ENCODE measurements at regions not wholly inside any gene's neighbourhood (a gene's known extent, or its start where the extent isn't known, plus 50 kb on each side); places are given as distances from the start of the nearest gene placed in this dataset.

DNA sequence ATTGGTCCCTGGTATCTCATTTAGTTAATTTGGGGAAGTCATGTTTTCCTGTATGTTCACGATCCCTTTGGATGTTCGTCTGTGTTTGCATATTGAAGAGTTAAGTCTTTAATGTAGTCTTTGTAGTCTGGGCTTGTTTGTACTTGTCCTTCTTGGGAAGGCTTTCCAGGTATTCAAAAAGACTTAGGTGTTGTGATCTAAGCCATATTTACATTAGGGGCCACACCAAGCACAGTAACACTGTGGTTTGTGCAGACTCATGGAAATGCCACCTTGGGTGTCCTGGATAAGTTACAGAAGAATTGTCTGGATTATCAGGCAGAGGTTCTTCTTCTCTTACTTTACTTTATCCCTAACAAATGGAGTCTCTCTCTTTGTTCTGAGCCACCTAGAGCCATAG lies 380.3 kb downstream of the CCER1 start:
- no peak overlapping the region for H3K4me3 ChIP-seq (ENCODE audit: low read length)
- H3K9me3 ChIP-seq (ENCODE audit: control insufficient read depth, insufficient read depth, low read length) = no peaks in the 10 kb centered on the region
- H3K27ac ChIP-seq (ENCODE audit: low read depth, low read length) = no peak overlapping the region
- H3F3A ChIP-seq (ENCODE audit: control insufficient read depth, insufficient read depth) = no peaks in the 10 kb centered on the region
- no peaks in the 10 kb centered on the region for H3K36me3 ChIP-seq (ENCODE audit: control insufficient read depth, low read length)
- no peaks in the 10 kb centered on the region for H3K79me2 ChIP-seq (ENCODE audit: control insufficient read depth, low read length)
- H3K4me2 ChIP-seq (ENCODE audit: low read length) = no peak overlapping the region
- H3K27me3 ChIP-seq (ENCODE audit: control insufficient read depth, low read length) = no peaks in the 10 kb centered on the region
- no peaks in the 10 kb centered on the region for H4K20me1 ChIP-seq (ENCODE audit: control insufficient read depth, insufficient read depth, low read depth, low read length)
- H3K4me1 ChIP-seq (ENCODE audit: control insufficient read depth, low read length) = no peaks in the 10 kb centered on the region
- no peaks in the 10 kb centered on the region for H3K9me2 ChIP-seq (replicated peaks; ENCODE audit: control insufficient read depth, low read length)
- TF ChIP-seq EZH2phosphoT487 (IDR thresholded peaks at IDR 0.05; ENCODE audit: borderline replicate concordance, low read length) = no peak
- TF ChIP-seq, protein P1, sequence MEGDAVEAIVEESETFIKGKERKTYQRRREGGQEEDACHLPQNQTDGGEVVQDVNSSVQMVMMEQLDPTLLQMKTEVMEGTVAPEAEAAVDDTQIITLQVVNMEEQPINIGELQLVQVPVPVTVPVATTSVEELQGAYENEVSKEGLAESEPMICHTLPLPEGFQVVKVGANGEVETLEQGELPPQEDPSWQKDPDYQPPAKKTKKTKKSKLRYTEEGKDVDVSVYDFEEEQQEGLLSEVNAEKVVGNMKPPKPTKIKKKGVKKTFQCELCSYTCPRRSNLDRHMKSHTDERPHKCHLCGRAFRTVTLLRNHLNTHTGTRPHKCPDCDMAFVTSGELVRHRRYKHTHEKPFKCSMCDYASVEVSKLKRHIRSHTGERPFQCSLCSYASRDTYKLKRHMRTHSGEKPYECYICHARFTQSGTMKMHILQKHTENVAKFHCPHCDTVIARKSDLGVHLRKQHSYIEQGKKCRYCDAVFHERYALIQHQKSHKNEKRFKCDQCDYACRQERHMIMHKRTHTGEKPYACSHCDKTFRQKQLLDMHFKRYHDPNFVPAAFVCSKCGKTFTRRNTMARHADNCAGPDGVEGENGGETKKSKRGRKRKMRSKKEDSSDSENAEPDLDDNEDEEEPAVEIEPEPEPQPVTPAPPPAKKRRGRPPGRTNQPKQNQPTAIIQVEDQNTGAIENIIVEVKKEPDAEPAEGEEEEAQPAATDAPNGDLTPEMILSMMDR (IDR thresholded peaks at IDR 0.05; ENCODE audit: low read depth, low read length, poor library complexity, severe bottlenecking) = no peak

DNA sequence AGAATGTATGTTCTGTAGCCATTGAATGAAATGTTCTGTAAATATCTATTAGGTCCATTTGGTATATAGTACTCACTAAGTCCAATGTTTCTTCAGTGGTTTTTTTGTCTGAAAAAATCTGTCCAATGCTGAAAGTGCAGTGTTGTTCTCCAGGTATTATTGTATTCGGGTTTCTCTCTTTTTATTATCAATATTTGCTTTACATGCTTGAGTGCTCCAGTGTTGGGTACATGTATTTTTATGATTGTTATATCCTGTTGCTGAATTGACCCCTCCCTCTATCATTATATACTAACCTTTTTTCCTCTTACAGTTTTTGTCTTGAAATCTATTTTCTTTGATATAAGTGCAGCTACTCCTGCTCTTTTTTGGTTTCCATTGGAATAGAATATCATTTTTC lies 382.2 kb downstream of the CCER1 start:
- Histone ChIP-seq H3K79me2 (ENCODE audit: control insufficient read depth, low read length) (no peaks in the 10 kb centered on the region), H4K20me1 (ENCODE audit: control insufficient read depth, insufficient read depth, low read depth, low read length) (no peaks in the 10 kb centered on the region), H3K27ac (ENCODE audit: low read depth, low read length) (no peak overlapping the region), H3F3A (ENCODE audit: control insufficient read depth, insufficient read depth) (no peaks in the 10 kb centered on the region), H3K36me3 (ENCODE audit: control insufficient read depth, low read length) (no peaks in the 10 kb centered on the region), H3K27me3 (ENCODE audit: control insufficient read depth, low read length) (no peaks in the 10 kb centered on the region), H3K9me3 (ENCODE audit: control insufficient read depth, insufficient read depth, low read length) (no peaks in the 10 kb centered on the region), H3K4me2 (ENCODE audit: low read length) (no peak overlapping the region), H3K9me2 (replicated peaks; ENCODE audit: control insufficient read depth, low read length) (no peaks in the 10 kb centered on the region), H3K4me1 (ENCODE audit: control insufficient read depth, low read length) (no peaks in the 10 kb centered on the region), H3K4me3 (ENCODE audit: low read length) (no peak overlapping the region)
- no peak for TF ChIP-seq EZH2phosphoT487 (IDR thresholded peaks at IDR 0.05; ENCODE audit: borderline replicate concordance, low read length)
- TF ChIP-seq, protein P1 (IDR thresholded peaks at IDR 0.05; ENCODE audit: low read depth, low read length, poor library complexity, severe bottlenecking) = no peak

DNA sequence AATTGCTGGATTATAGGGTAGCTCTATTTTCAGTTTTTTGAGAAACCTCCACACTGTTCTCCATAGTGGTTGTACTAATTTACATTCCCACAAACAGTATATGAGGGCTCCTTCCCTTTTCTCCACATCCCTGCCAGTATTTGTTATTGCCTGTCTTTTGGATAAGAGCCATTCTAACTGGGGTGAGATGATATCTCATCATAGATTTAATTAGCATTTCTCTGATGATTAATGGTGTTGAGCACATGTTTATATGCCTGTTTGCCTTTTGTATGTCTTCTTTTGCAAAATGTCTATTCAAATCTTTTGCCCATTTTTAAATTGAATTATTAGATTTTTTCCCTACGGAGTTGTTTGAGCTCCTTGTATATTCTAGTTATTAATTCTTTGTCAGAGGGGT lies 385.3 kb downstream of the CCER1 start:
- no peaks in the 10 kb centered on the region for H3K4me1 ChIP-seq (ENCODE audit: control insufficient read depth, low read length)
- H3K36me3 ChIP-seq (ENCODE audit: control insufficient read depth, low read length) = no peaks in the 10 kb centered on the region
- TF ChIP-seq EZH2phosphoT487 (IDR thresholded peaks at IDR 0.05; ENCODE audit: borderline replicate concordance, low read length) = no peak
- TF ChIP-seq, protein P1 (IDR thresholded peaks at IDR 0.05; ENCODE audit: low read depth, low read length, poor library complexity, severe bottlenecking) = no peak
- H3K4me3 ChIP-seq (ENCODE audit: low read length) = no peak overlapping the region
- no peak overlapping the region for H3K4me2 ChIP-seq (ENCODE audit: low read length)
- no peaks in the 10 kb centered on the region for H4K20me1 ChIP-seq (ENCODE audit: control insufficient read depth, insufficient read depth, low read depth, low read length)
- no peaks in the 10 kb centered on the region for H3K79me2 ChIP-seq (ENCODE audit: control insufficient read depth, low read length)
- H3K27ac ChIP-seq (ENCODE audit: low read depth, low read length) = no peak overlapping the region
- no peaks in the 10 kb centered on the region for H3K9me3 ChIP-seq (ENCODE audit: control insufficient read depth, insufficient read depth, low read length)
- H3K27me3 ChIP-seq (ENCODE audit: control insufficient read depth, low read length) = no peaks in the 10 kb centered on the region
- H3K9me2 ChIP-seq (replicated peaks; ENCODE audit: control insufficient read depth, low read length) = no peaks in the 10 kb centered on the region
- H3F3A ChIP-seq (ENCODE audit: control insufficient read depth, insufficient read depth) = no peaks in the 10 kb centered on the region

DNA sequence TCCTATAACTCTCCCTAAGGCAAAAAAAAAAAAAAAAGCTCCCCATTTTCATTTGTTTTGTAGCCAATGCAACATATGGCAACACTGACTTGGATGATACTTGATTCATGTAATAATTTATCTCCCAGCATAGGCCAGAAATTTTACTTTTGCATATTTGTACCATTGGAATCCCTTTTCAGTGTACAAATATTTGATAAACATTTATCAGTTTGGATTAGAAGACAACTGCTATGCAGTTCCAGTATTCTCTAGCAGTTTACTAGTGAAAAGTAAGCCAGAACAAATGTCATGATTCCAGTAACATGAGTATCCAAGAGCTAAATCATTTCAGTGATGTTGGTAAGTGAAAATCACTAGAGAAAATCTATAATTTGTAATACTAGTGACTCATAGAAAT lies 392.3 kb downstream of the CCER1 start:
- Histone ChIP-seq H3K4me2 (ENCODE audit: low read length) (no peak overlapping the region), H3K9me3 (ENCODE audit: control insufficient read depth, insufficient read depth, low read length) (no peaks in the 10 kb centered on the region), H3K4me3 (ENCODE audit: low read length) (no peak overlapping the region), H4K20me1 (ENCODE audit: control insufficient read depth, insufficient read depth, low read depth, low read length) (no peaks in the 10 kb centered on the region), H3K36me3 (ENCODE audit: control insufficient read depth, low read length) (no peaks in the 10 kb centered on the region), H3K27ac (ENCODE audit: low read depth, low read length) (no peak overlapping the region), H3K4me1 (ENCODE audit: control insufficient read depth, low read length) (no peaks in the 10 kb centered on the region), H3K27me3 (ENCODE audit: control insufficient read depth, low read length) (no peaks in the 10 kb centered on the region), H3K9me2 (replicated peaks; ENCODE audit: control insufficient read depth, low read length) (no peaks in the 10 kb centered on the region), H3F3A (ENCODE audit: control insufficient read depth, insufficient read depth) (no peaks in the 10 kb centered on the region), H3K79me2 (ENCODE audit: control insufficient read depth, low read length) (no peaks in the 10 kb centered on the region)
- TF ChIP-seq, protein P1 (IDR thresholded peaks at IDR 0.05; ENCODE audit: low read depth, low read length, poor library complexity, severe bottlenecking) = no peak
- no peak for TF ChIP-seq EZH2phosphoT487 (IDR thresholded peaks at IDR 0.05; ENCODE audit: borderline replicate concordance, low read length)
